Smooth muscle cell (in vitro differentiated cells): ENCODE measurements at regions not wholly inside any gene's neighbourhood (a gene's known extent, or its start where the extent isn't known, plus 50 kb on each side); places are given as distances from the start of the nearest gene placed in this dataset.
"Not testable (repeated sequence)": the region's sequence is repeated elsewhere in the genome, so short reads cannot be mapped to it uniquely, and the experiment has no call there.

Experiments
- DNase-seq: peaks from one replicate; lab custom pipeline; 2025; ENCODE audit not compliant: unreplicated experiment; lab: John Stamatoyannopoulos, UW
- H2AFZ ChIP-seq: fragments of 200-600 bp; sonication (generic); 2 replicates; pipeline ENCODE4 v1.6.0; 2016; ENCODE audit warnings: antibody characterized with exemption, low read depth, mild to moderate bottlenecking
- H3F3A ChIP-seq: fragments of 200-600 bp; sonication (generic); 2 replicates; pipeline ENCODE4 v1.6.0; 2017; ENCODE audit warnings: antibody characterized with exemption, low read depth
- H3K27ac ChIP-seq: fragments of 200-600 bp; sonication (generic); 2 replicates; pipeline ENCODE4 v1.5.1; 2016; ENCODE audit warnings: low read depth, mild to moderate bottlenecking
- H3K27me3 ChIP-seq: fragments of 200-600 bp; sonication (generic); 2 replicates; pipeline ENCODE4 v1.6.1; 2016; ENCODE audit warnings: low read depth, mild to moderate bottlenecking
- H3K36me3 ChIP-seq: fragments of 200-600 bp; sonication (generic); 2 replicates; pipeline ENCODE4 v1.5.1; 2016; ENCODE audit warnings: low read depth
- H3K4me1 ChIP-seq: fragments of 200-600 bp; sonication (generic); 2 replicates; pipeline ENCODE4 v1.5.1; 2016; ENCODE audit warnings: low read depth
- H3K4me2 ChIP-seq: fragments of 200-600 bp; sonication (generic); 2 replicates; pipeline ENCODE4 v1.6.0; 2016; ENCODE audit warnings: mild to moderate bottlenecking
- H3K4me3 ChIP-seq: fragments of 200-600 bp; sonication (generic); 2 replicates; pipeline ENCODE4 v1.5.1; 2016; ENCODE audit warnings: mild to moderate bottlenecking
- H3K79me2 ChIP-seq: fragments of 200-600 bp; sonication (generic); 2 replicates; pipeline ENCODE4 v1.6.0; 2016; ENCODE audit warnings: low read depth, mild to moderate bottlenecking
- H3K9ac ChIP-seq: fragments of 200-600 bp; sonication (generic); 2 replicates; pipeline ENCODE4 v1.6.0; 2016; ENCODE audit warnings: low read depth
- H3K9me3 ChIP-seq: fragments of 200-600 bp; sonication (generic); replicated peaks from 2 replicates; pipeline ENCODE4 v1.5.1; 2016; ENCODE audit warnings: low read depth
- H4K20me1 ChIP-seq: fragments of 200-600 bp; sonication (generic); 2 replicates; pipeline ENCODE4 v1.6.0; 2016; ENCODE audit warnings: low read depth
- WGBS: methylation state at CpG from one replicate; pipeline ENCODE4 v1.1.7; 2016; ENCODE audit warnings: low lambda C conversion rate; 5-methylcytosine and 5-hydroxymethylcytosine counted together
- TF ChIP-seq, protein P1 (sequence below): fragments of 200-600 bp; sonication (generic); IDR thresholded peaks from 2 replicates; pipeline ENCODE4 v1.5.1; 2017; ENCODE audit warnings: borderline replicate concordance, mild to moderate bottlenecking, antibody characterized with exemption; ENCODE audit not compliant: insufficient read depth, poor library complexity, severe bottlenecking

DNA sequence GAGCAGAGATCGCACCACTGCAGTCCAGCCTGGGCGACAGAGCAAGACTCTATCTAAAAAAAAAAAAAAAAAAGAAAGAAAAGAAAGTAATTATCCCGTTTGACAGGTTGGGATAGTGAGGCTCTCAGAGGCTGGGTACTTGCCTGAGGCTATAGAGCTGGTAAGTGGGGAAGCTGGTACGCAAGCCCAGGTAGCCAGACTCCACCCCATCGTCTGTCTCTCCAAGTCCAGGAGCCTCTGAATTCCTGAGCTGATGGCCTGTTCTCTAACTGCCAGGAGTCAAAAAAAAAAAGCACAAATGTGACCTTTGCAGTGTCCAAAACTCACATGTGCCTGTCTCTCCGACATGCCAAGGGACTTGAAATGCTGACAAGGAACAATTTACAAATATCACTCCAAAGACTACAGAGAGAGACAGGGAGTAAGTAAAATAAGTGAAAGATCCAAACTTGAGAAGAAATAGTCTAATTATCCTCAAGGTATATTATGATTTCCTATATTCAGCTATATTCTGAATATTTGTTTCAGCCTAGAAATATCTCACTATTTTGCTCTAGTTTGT is 109.1 kb upstream of the SCAF8 start:
- DNase-seq = no peak
- no peaks in the 10 kb centered on the region for H3K27me3 ChIP-seq
- H3K36me3 ChIP-seq = no peaks in the 10 kb centered on the region
- H3K9ac ChIP-seq = no peak overlapping the region
- H3K4me3 ChIP-seq = no peak overlapping the region
- no peak overlapping the region for H3K27ac ChIP-seq
- WGBS = 61% methylated on average over 6 of the region's 6 CpGs
- no peaks in the 10 kb centered on the region for H3K4me1 ChIP-seq
- no peak overlapping the region for H3K4me2 ChIP-seq
- H2AFZ ChIP-seq = no peak overlapping the region
- no peaks in the 10 kb centered on the region for H4K20me1 ChIP-seq
- H3F3A ChIP-seq = no peaks in the 10 kb centered on the region
- TF ChIP-seq, protein P1, sequence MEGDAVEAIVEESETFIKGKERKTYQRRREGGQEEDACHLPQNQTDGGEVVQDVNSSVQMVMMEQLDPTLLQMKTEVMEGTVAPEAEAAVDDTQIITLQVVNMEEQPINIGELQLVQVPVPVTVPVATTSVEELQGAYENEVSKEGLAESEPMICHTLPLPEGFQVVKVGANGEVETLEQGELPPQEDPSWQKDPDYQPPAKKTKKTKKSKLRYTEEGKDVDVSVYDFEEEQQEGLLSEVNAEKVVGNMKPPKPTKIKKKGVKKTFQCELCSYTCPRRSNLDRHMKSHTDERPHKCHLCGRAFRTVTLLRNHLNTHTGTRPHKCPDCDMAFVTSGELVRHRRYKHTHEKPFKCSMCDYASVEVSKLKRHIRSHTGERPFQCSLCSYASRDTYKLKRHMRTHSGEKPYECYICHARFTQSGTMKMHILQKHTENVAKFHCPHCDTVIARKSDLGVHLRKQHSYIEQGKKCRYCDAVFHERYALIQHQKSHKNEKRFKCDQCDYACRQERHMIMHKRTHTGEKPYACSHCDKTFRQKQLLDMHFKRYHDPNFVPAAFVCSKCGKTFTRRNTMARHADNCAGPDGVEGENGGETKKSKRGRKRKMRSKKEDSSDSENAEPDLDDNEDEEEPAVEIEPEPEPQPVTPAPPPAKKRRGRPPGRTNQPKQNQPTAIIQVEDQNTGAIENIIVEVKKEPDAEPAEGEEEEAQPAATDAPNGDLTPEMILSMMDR = no peak
- no peaks in the 10 kb centered on the region for H3K9me3 ChIP-seq
- no peaks in the 10 kb centered on the region for H3K79me2 ChIP-seq

- not testable (repeated sequence) for H3K27me3 ChIP-seq, H3K79me2 ChIP-seq, H3K4me1 ChIP-seq, H2AFZ ChIP-seq, H3F3A ChIP-seq, H3K9ac ChIP-seq, H4K20me1 ChIP-seq, H3K27ac ChIP-seq, H3K9me3 ChIP-seq, H3K4me2 ChIP-seq, DNase-seq, H3K36me3 ChIP-seq, H3K4me3 ChIP-seq
- WGBS = 81% methylated on average over 2 of the region's 2 CpGs
Measured at GRCh38 chr6:154624727-154625126, 108.5 kb upstream of the SCAF8 start.

- Histone ChIP-seq H3K27ac (no peak overlapping the region), H3K36me3 (no peaks in the 10 kb centered on the region), H3K9me3 (no peaks in the 10 kb centered on the region), H3K27me3 (no peaks in the 10 kb centered on the region), H3K4me1 (no peaks in the 10 kb centered on the region), H4K20me1 (no peaks in the 10 kb centered on the region), H3K4me3 (no peak overlapping the region), H3K79me2 (no peaks in the 10 kb centered on the region), H2AFZ (no peak overlapping the region), H3F3A (no peaks in the 10 kb centered on the region), H3K9ac (no peak overlapping the region), H3K4me2 (peak overlapping the region; percentile 15)
- TF ChIP-seq, protein P1 = no peak
- no peak for DNase-seq
- WGBS = 58% methylated on average over 3 of the region's 3 CpGs
Measured at GRCh38 chr6:154625721-154626120, 107.5 kb upstream of the SCAF8 start.

- TF ChIP-seq, protein P1 = no peak
- Histone ChIP-seq H3K79me2 (no peaks in the 10 kb centered on the region), H3K36me3 (no peaks in the 10 kb centered on the region), H3F3A (no peaks in the 10 kb centered on the region), H4K20me1 (no peaks in the 10 kb centered on the region), H2AFZ (no peak overlapping the region), H3K4me2 (no peak overlapping the region), H3K9me3 (no peaks in the 10 kb centered on the region), H3K27ac (no peak overlapping the region), H3K4me1 (no peaks in the 10 kb centered on the region), H3K9ac (no peak overlapping the region), H3K27me3 (no peaks in the 10 kb centered on the region), H3K4me3 (no peak overlapping the region)
- no peak for DNase-seq
- WGBS = 97% methylated on average over 1 of the region's 1 CpG
Measured at GRCh38 chr6:154629127-154629526, 104.1 kb upstream of the SCAF8 start.
